Tibial nerve (tissue), 4 donors: ENCODE measurements at regions not wholly inside any gene's neighbourhood (a gene's known extent, or its start where the extent isn't known, plus 50 kb on each side); places are given as distances from the start of the nearest gene placed in this dataset.

Source experiments
- DNase-seq, 2 donors: peaks; one replicate each; pipeline ENCODE4 v3.0.0-alpha.2; 2019; ENCODE audit warnings: low spot score in 2 of 2
- H3K27ac ChIP-seq, 4 donors: fragments of 200-600 bp; sonication (generic) in 3 of 4; one replicate each; pipeline ENCODE4 v1.5.1; 2017 to 2019; ENCODE audit warnings: mild to moderate bottlenecking in 1 of 4
- H3K27me3 ChIP-seq, 2 donors: fragments of 200-600 bp; sonication (generic) in 1 of 2; one replicate each; pipeline versions ENCODE4 v1.5.1 to v1.6.0; 2017 to 2019
- H3K36me3 ChIP-seq, 3 donors: fragments of 200-600 bp; sonication (generic); one replicate each; pipeline ENCODE4 v1.5.1; 2018 to 2019
- H3K4me1 ChIP-seq, 4 donors: fragments of 200-600 bp; sonication (generic) in 3 of 4; one replicate each; pipeline ENCODE4 v1.5.1; 2017 to 2019
- H3K4me3 ChIP-seq, 4 donors: fragments of 200-600 bp; sonication (generic) in 3 of 4; one replicate each; pipeline ENCODE4 v1.5.1; 2017 to 2019; ENCODE audit warnings: mild to moderate bottlenecking in 1 of 4, moderate library complexity in 1 of 4
- H3K9me3 ChIP-seq, 4 donors: fragments of 200-600 bp; sonication (generic) in 3 of 4; one replicate each; pipeline ENCODE4 v1.5.1; 2017 to 2019
- EP300 ChIP-seq, 2 donors: sonication (generic); formaldehyde crosslinking; IDR thresholded peaks; one replicate each; pipeline ENCODE4 v1.6.1; 2017; ENCODE audit warnings: antibody characterized with exemption in 2 of 2, mild to moderate bottlenecking in 1 of 2
- POLR2A ChIP-seq, 2 donors: fragments of 450-650 bp; IDR thresholded peaks; one replicate each; pipeline ENCODE4 v1.6.1; 2017; ENCODE audit warnings: antibody characterized with exemption in 2 of 2, mild to moderate bottlenecking in 2 of 2, moderate library complexity in 2 of 2
- WGBS, 2 donors: methylation state at CpG; one replicate each; pipeline ENCODE4 v1.1.5; 2018; 5-methylcytosine and 5-hydroxymethylcytosine counted together
- TF ChIP-seq, protein P1 (sequence below), 5 experiments: fragments of 200-600 bp in 3 of 5; fragments of 450-650 bp in 2 of 5; sonication (generic) in 3 of 5; IDR thresholded peaks; one replicate each; pipeline ENCODE4 v1.5.1; 2016 to 2019; ENCODE audit warnings: antibody characterized with exemption in 5 of 5, mild to moderate bottlenecking in 3 of 5, moderate library complexity in 2 of 5

DNA sequence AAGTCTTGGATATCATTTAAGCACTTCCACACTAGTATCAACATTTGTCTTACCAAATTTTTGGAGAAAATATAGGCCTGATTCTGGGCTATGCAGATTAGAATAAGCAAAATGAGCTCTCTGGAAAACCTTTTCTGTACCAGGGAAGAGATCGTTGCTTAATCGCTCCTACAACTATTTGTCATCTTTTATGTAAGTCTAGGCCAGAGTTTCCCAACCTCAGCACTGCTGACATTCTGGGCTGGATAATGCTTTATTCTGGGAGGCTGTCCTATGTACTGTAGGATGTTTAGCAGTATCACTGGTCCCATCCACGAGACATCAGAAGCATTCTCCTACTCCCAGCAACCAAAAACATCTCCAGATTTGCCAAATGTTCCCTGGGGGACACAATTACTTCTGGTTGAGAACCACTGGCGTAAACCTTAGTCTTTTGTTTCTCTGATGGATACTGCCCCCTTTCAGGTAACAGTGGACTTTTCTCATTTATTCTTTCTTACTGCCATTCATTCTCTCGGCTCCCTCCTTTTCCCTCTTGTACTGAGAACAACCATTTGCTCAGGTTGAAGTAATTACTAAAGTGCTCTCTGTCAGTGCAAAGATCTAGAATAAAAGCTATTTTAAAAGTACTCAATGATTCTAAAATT is 316.9 kb upstream of the E2F7 start:
- no peak overlapping the region for H3K4me3 ChIP-seq
- no peaks in the 10 kb centered on the region for H3K36me3 ChIP-seq
- H3K4me1 ChIP-seq, result peaks cover 0 to 3% (median 0%) of the 10 kb centered on the region in 4 donors

GRCh38 chr12:77377622-77378021 is 312.3 kb upstream of the E2F7 start:
- Histone ChIP-seq H3K36me3 (no peaks in the 10 kb centered on the region), H3K27ac (no peak overlapping the region), H3K4me3 (no peak overlapping the region), H3K27me3 (no peaks in the 10 kb centered on the region), H3K4me1 (no peaks in the 10 kb centered on the region), H3K9me3 (no peaks in the 10 kb centered on the region)
- DNase-seq, result no peak
- TF ChIP-seq EP300 (IDR thresholded peaks at IDR 0.05) (no peak), POLR2A (IDR thresholded peaks at IDR 0.05) (no peak)
- TF ChIP-seq, protein P1, sequence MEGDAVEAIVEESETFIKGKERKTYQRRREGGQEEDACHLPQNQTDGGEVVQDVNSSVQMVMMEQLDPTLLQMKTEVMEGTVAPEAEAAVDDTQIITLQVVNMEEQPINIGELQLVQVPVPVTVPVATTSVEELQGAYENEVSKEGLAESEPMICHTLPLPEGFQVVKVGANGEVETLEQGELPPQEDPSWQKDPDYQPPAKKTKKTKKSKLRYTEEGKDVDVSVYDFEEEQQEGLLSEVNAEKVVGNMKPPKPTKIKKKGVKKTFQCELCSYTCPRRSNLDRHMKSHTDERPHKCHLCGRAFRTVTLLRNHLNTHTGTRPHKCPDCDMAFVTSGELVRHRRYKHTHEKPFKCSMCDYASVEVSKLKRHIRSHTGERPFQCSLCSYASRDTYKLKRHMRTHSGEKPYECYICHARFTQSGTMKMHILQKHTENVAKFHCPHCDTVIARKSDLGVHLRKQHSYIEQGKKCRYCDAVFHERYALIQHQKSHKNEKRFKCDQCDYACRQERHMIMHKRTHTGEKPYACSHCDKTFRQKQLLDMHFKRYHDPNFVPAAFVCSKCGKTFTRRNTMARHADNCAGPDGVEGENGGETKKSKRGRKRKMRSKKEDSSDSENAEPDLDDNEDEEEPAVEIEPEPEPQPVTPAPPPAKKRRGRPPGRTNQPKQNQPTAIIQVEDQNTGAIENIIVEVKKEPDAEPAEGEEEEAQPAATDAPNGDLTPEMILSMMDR (IDR thresholded peaks at IDR 0.05), result no peak
- WGBS, 2 donors, result 93 to 98% methylated on average over 6 of the region's 6 CpGs

More for the DNA sequence above, 316.9 kb upstream of the E2F7 start:
- no peak overlapping the region for H3K27ac ChIP-seq
- H3K27me3 ChIP-seq, result no peaks in the 10 kb centered on the region
- no peak for TF ChIP-seq POLR2A (IDR thresholded peaks at IDR 0.05)
- DNase-seq, result no peak
- H3K9me3 ChIP-seq, result no peaks in the 10 kb centered on the region
- 89 to 93% methylated on average over 5 of the region's 5 CpGs for whole genome bisulfite sequencing, 2 donors

DNA sequence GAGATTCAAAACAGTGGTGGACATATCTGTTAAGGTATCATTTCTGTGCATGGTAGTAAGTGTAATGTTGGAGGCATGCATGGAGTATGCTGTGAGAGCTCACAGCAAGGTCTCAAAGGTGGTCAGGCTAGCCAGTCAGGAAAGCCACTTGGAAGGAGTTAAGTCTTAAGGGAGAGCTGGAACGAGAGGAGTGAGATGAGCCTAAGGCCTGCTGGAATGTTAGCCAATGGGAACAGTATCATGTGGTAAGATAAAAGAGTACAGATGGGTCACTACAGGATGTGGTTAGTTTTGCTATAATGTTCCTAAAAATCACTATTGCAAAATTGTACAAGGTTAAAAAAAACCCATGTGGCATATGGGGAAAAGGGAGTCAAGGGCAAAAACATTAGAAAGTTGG is 311.7 kb upstream of the E2F7 start:
- Histone ChIP-seq H3K27ac (no peak overlapping the region), H3K4me3 (no peak overlapping the region), H3K36me3 (no peaks in the 10 kb centered on the region), H3K9me3 (no peaks in the 10 kb centered on the region), H3K4me1 (no peaks in the 10 kb centered on the region), H3K27me3 (no peaks in the 10 kb centered on the region)
- 36 to 42% methylated on average over 1 of the region's 1 CpG for WGBS, 2 donors
- TF ChIP-seq EP300 (IDR thresholded peaks at IDR 0.05) (no peak), POLR2A (IDR thresholded peaks at IDR 0.05) (no peak)
- TF ChIP-seq, protein P1 (IDR thresholded peaks at IDR 0.05), result no peak
- no peak for DNase-seq

- WGBS, 2 donors, result 38 to 44% methylated on average over 1 of the region's 1 CpG
- Histone ChIP-seq H3K27ac (no peak overlapping the region), H3K4me1 (no peaks in the 10 kb centered on the region), H3K36me3 (no peaks in the 10 kb centered on the region), H3K9me3 (no peaks in the 10 kb centered on the region), H3K4me3 (no peak overlapping the region), H3K27me3 (no peaks in the 10 kb centered on the region)
- DNase-seq, result no peak
- TF ChIP-seq, protein P1 (IDR thresholded peaks at IDR 0.05), result no peak
- TF ChIP-seq EP300 (IDR thresholded peaks at IDR 0.05) (no peak), POLR2A (IDR thresholded peaks at IDR 0.05) (no peak)
These were observed 309.3 kb upstream of the E2F7 start for GRCh38 chr12:77374673-77375072.

DNA sequence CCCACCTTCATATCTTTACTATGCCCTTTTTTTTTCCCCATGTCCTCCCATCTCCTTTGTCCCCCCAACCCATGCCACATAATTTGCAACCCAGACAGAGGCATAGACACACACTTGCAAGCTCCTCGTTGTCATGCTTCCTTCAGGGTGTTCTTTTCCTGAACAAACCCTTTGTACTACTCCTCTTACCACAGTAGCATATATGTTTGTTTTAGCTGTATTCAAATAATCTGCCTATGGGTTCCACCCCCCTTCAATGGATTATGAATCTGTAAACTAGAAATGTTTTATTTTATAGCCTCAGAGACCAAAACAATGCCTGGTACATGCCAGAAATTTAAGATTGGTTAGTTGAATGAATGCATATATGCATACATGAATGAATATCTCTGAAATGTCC is 307.1 kb upstream of the E2F7 start:
- DNase-seq, result no peak
- no peaks in the 10 kb centered on the region for H3K27me3 ChIP-seq
- H3K36me3 ChIP-seq, result no peaks in the 10 kb centered on the region
- whole genome bisulfite sequencing, 2 donors, result 43 to 57% methylated on average over 1 of the region's 1 CpG
- H3K27ac ChIP-seq, result no peak overlapping the region
- TF ChIP-seq POLR2A (IDR thresholded peaks at IDR 0.05) (no peak), EP300 (IDR thresholded peaks at IDR 0.05) (no peak)
- TF ChIP-seq, protein P1 (IDR thresholded peaks at IDR 0.05), result no peak
- H3K4me1 ChIP-seq, result no peaks in the 10 kb centered on the region
- no peak overlapping the region for H3K4me3 ChIP-seq
- no peaks in the 10 kb centered on the region for H3K9me3 ChIP-seq

DNA sequence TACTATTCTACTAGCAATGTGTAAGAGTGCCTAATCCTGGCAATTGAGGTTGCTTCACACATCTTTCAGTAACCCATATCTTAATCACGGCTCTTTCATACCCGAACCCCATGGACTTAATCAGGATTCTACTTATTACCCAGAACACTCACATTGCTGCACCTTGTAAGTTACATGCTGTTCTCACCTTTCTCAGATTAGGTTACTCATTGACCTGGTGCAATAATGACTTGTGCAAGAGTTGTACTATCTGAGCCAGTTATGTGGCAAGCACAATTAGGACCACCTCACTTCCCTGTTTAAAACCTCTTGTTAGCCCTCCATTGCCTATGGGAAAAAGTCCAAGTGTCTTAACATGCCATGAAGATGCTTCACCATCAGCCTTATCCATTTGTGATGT is 306.7 kb upstream of the E2F7 start:
- no peak for TF ChIP-seq EP300 (IDR thresholded peaks at IDR 0.05)
- TF ChIP-seq POLR2A (IDR thresholded peaks at IDR 0.05), result no peak
- TF ChIP-seq, protein P1 (IDR thresholded peaks at IDR 0.05), result no peak
- Histone ChIP-seq H3K4me3 (no peak overlapping the region), H3K27me3 (no peaks in the 10 kb centered on the region), H3K9me3 (no peaks in the 10 kb centered on the region), H3K27ac (no peak overlapping the region), H3K4me1 (no peaks in the 10 kb centered on the region), H3K36me3 (no peaks in the 10 kb centered on the region)
- WGBS, 2 donors, result 95 to 100% methylated on average over 2 of the region's 2 CpGs
- DNase-seq, result no peak
